Kidney (tissue), 13 donors: ENCODE measurements at regions not wholly inside any gene's neighbourhood (a gene's known extent, or its start where the extent isn't known, plus 50 kb on each side); places are given as distances from the start of the nearest gene placed in this dataset.
"Not testable (repeated sequence)": the region's sequence is repeated elsewhere in the genome, so short reads cannot be mapped to it uniquely, and the experiment has no call there.

Source experiments
- DNase-seq, 5 donors: peaks; one replicate each; pipeline ENCODE4 v3.0.0-alpha.2; 2013 to 2020
- FAIRE-seq: peaks from 2 replicates; lab custom pipeline; 2012; peaks lifted over from hg19 to GRCh38; lab: Jason Lieb, UNC
- H3K27ac ChIP-seq, 2 donors: one replicate each; pipeline ENCODE4 v1.7.0; 2013; ENCODE audit warnings: low read depth in 2 of 2, low read length in 2 of 2, inconsistent platforms in 1 of 2
- H3K27me3 ChIP-seq: one replicate; pipeline ENCODE4 v1.7.1; 2013; ENCODE audit warnings: low read length, inconsistent platforms; ENCODE audit not compliant: control insufficient read depth, insufficient read depth
- H3K36me3 ChIP-seq, 3 donors: one replicate each; pipeline versions ENCODE4 v1.7.0 to v1.7.1; 2013; ENCODE audit warnings: low read length in 3 of 3, control low read depth in 1 of 3, inconsistent platforms in 1 of 3; ENCODE audit not compliant: insufficient read depth in 3 of 3, control insufficient read depth in 2 of 3
- H3K4me1 ChIP-seq, 3 donors: one replicate each; pipeline versions ENCODE4 v1.7.0 to v1.7.1; 2013; ENCODE audit warnings: low read length in 3 of 3, inconsistent platforms in 1 of 3, low read depth in 1 of 3; ENCODE audit not compliant: control insufficient read depth in 2 of 3, insufficient read depth in 2 of 3
- H3K4me3 ChIP-seq, 3 donors: one replicate each; pipeline versions ENCODE4 v1.7.0 to v1.8.1; 2013; ENCODE audit warnings: low read length in 3 of 3, control low read depth in 1 of 3, inconsistent platforms in 1 of 3
- H3K9ac ChIP-seq, 3 donors: one replicate each; pipeline versions ENCODE4 v1.7.0 to v1.7.1; 2013; ENCODE audit warnings: low read length in 3 of 3, control low read depth in 1 of 3, inconsistent platforms in 1 of 3
- H3K9me3 ChIP-seq, 3 donors: one replicate each; pipeline versions ENCODE4 v1.7.0 to v1.7.1; 2013; ENCODE audit warnings: low read length in 3 of 3, control low read depth in 1 of 3, inconsistent platforms in 1 of 3; ENCODE audit not compliant: control insufficient read depth in 2 of 3, insufficient read depth in 1 of 3
- CTCF ChIP-seq: IDR thresholded peaks from 3 replicates; pipeline ENCODE4 v1.5.1; 2012; ENCODE audit warnings: mild to moderate bottlenecking, moderate library complexity, borderline replicate concordance; ENCODE audit not compliant: insufficient read depth; ENCODE audit errors: extremely low read depth
- intact Hi-C: fragments of 100-400 bp; cut with DNase I; formaldehyde crosslinking; loops from one replicate; pipeline ENCODE4 v1.11.1; 2022
- donor health status: control.
- donor health status: control.
- donor health status: control.
- donor health status: control.
- donor health status: control.
- donor health status: DM: yes; HTN: yes; CAD: no.
- donor health status: Normal renal cell carcinoma (clear cell type).

DNA sequence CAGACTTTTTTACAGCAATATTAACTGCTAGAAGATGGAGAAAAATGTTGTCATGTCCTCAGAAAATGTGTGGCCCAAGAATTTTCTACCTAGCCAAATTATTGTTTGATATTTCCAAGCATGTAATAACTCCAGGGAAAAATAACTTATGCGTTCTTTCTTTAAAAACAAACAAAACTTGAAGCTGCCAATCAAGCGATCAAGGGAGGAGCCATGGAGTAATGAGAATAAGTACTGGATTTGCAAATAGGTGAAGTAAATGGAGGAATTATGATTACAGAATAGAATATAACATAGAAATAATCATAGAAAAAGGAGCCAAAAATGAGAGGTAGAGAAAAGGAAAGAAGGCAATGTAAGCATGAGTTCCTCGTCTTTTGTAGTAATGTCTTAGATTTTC lies 225.3 kb downstream of the DLEU7 start:
- Histone ChIP-seq H3K4me3 (no peak overlapping the region), H3K36me3 (no peaks in the 10 kb centered on the region), H3K27ac (no peak overlapping the region), H3K4me1 (no peaks in the 10 kb centered on the region), H3K9me3 (no peaks in the 10 kb centered on the region), H3K27me3 (no peaks in the 10 kb centered on the region), H3K9ac (no peak overlapping the region)
- FAIRE-seq (no peak), DNase-seq (no peak)
- intact Hi-C loops, result no loop called here
- TF ChIP-seq CTCF, result no peak

DNA sequence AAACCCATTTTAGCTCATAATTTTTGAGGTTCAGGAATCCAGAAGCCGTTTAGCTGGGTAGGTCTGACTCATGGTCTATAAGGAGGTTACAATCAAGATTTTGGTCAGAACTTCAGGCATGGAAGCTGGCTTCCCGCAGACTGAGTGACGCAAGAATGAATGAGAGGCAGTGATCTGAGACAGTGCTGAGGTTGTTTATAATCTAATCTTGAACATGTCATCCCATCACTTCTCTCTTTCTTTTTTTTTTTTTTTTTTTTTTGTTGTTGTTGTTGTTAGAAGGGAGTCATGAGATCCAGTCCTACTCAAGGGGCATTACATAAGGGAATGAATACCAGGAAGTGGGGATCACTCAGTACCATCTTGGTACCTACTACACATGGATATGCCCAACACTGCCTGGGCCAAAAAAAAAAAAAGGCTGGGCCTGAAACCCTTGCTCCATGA lies 217.4 kb downstream of the DLEU7 start:
- DNase-seq, result no peak
- Histone ChIP-seq H3K4me1 (no peaks in the 10 kb centered on the region), H3K27ac (no peak overlapping the region), H3K27me3 (no peaks in the 10 kb centered on the region), H3K36me3 (no peaks in the 10 kb centered on the region), H3K4me3 (no peak overlapping the region), H3K9ac (no peak overlapping the region), H3K9me3 (no peaks in the 10 kb centered on the region)
- no peak for TF ChIP-seq CTCF
- intact Hi-C loops, result no loop called here
- FAIRE-seq, result no peak

- Histone ChIP-seq H3K9me3 (no peaks in the 10 kb centered on the region), H3K9ac (no peak overlapping the region), H3K36me3 (no peaks in the 10 kb centered on the region), H3K4me3 (no peak overlapping the region), H3K27ac (no peak overlapping the region), H3K4me1 (no peaks in the 10 kb centered on the region), H3K27me3 (no peaks in the 10 kb centered on the region)
- TF ChIP-seq CTCF, result no peak
- no peak for DNase-seq
- FAIRE-seq, result no peak
- intact Hi-C loops, result no loop called here
Observed at GRCh38 chr13:50627111-50627510, 216.4 kb downstream of the DLEU7 start.

DNA sequence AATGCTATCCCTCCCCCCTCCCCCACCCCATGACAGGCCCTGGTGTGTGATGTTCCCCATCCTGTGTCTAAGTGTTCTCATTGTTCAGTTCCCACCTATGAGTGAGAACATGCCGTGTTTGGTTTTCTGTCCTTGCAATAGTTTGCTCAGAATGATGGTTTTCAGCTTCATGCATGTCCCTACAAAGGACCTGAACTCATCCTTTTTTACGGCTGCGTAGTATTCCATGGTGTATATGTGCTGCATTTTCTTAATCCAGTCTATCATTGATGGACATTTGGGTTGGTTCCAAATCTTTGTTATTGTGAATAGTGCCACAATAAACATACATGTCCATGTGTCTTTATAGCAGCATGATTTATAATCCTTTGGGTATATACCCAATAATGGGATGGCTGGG lies 215.0 kb downstream of the DLEU7 start:
- DNase-seq, H3K9me3 ChIP-seq, FAIRE-seq, H3K4me1 ChIP-seq, intact Hi-C loops, H3K36me3 ChIP-seq, H3K27me3 ChIP-seq, H3K9ac ChIP-seq, H3K27ac ChIP-seq, H3K4me3 ChIP-seq: not testable (repeated sequence)
